ENCODE measurements at regions not wholly inside any gene's neighbourhood (a gene's known extent, or its start where the extent isn't known, plus 50 kb on each side); places are given as distances from the start of the nearest gene placed in this dataset.

GRCh38 chr5:96080557-96080956, 118.9 kb upstream of the ELL2 start:
- intact Hi-C loops (cut with micrococcal nuclease; ENCODE audit: unreplicated experiment) (no loop called here), in situ Hi-C loops (cut with HindIII; ENCODE audit: low pct_unique_long_range_greater_than_20kb, low sequenced_read_pairs) (no loop called here)
- BruUV-seq (replicated peaks) = no TSS peak
- POLR2A ChIA-PET = no interaction called here
- ATAC-seq (peak; percentile 71), DNase-seq (ENCODE audit: low read depth, low spot score) (no peak)
- Histone ChIP-seq H3K36me3 (ENCODE audit: control insufficient read depth, insufficient read depth, low read length) (no peaks in the 10 kb centered on the region), H3K27ac (ENCODE audit: low read length) (peak overlapping the region; percentile 62), H3K9me3 (ENCODE audit: control insufficient read depth, insufficient read depth, low read depth, low read length) (no peaks in the 10 kb centered on the region; the same call in 1 of the 2 replicates), H3K27me3 (ENCODE audit: control insufficient read depth, insufficient read depth, low read length) (no peaks in the 10 kb centered on the region), H3K4me3 (ENCODE audit: low read depth in 2 of 2, low read length in 2 of 2) (no peak overlapping the region), H3K4me1 (ENCODE audit: control insufficient read depth, insufficient read depth, low read length) (peaks cover 6% of the 10 kb centered on the region; the same call in 1 of the 2 replicates)
- no peak for TF ChIP-seq CTCF (IDR thresholded peaks at IDR 0.05)
- CTCF ChIA-PET = no interaction called here

GRCh38 chr5:96079962-96080361, 118.3 kb upstream of the ELL2 start:
- H3K4me3 ChIP-seq (ENCODE audit: low read depth in 2 of 2, low read length in 2 of 2) = no peak overlapping the region
- no peak for DNase-seq (ENCODE audit: low read depth, low spot score)
- ATAC-seq = no peak
- H3K27ac ChIP-seq (ENCODE audit: low read length) = peak overlapping the region; percentile 62; the same call in 1 of the 2 replicates
- H3K9me3 ChIP-seq (ENCODE audit: control insufficient read depth, insufficient read depth, low read depth, low read length) = no peaks in the 10 kb centered on the region; the same call in 1 of the 2 replicates
- no peak for TF ChIP-seq CTCF (IDR thresholded peaks at IDR 0.05)
- no peak for TF ChIP-seq SIN3A (IDR thresholded peaks at IDR 0.05; ENCODE audit: borderline replicate concordance, insufficient read depth, low read depth, low read length)
- no peak for TF ChIP-seq REST (IDR thresholded peaks at IDR 0.05; ENCODE audit: insufficient read depth in 1 of 2, low read depth in 2 of 2, low read length in 1 of 2)
- CTCF ChIA-PET = no interaction called here
- no TSS peak for BruUV-seq (replicated peaks)
- peaks cover 6% of the 10 kb centered on the region; the same call in 1 of the 2 replicates for H3K4me1 ChIP-seq (ENCODE audit: control insufficient read depth, insufficient read depth, low read length)
- POLR2A ChIA-PET = no interaction called here
- no peaks in the 10 kb centered on the region for H3K36me3 ChIP-seq (ENCODE audit: control insufficient read depth, insufficient read depth, low read length)
- H3K27me3 ChIP-seq (ENCODE audit: control insufficient read depth, insufficient read depth, low read length) = no peaks in the 10 kb centered on the region
- in situ Hi-C loops (cut with HindIII; ENCODE audit: low pct_unique_long_range_greater_than_20kb, low sequenced_read_pairs) (no loop called here), intact Hi-C loops (cut with micrococcal nuclease; ENCODE audit: unreplicated experiment) (no loop called here)

- intact Hi-C loops (cut with micrococcal nuclease; ENCODE audit: unreplicated experiment) (no loop called here), in situ Hi-C loops (cut with HindIII; ENCODE audit: low pct_unique_long_range_greater_than_20kb, low sequenced_read_pairs) (no loop called here)
- Histone ChIP-seq H3K4me1 (ENCODE audit: control insufficient read depth, insufficient read depth, low read length) (peaks cover 6% of the 10 kb centered on the region; the same call in 1 of the 2 replicates), H3K36me3 (ENCODE audit: control insufficient read depth, insufficient read depth, low read length) (no peaks in the 10 kb centered on the region), H3K4me3 (ENCODE audit: low read depth in 2 of 2, low read length in 2 of 2) (no peak overlapping the region), H3K9me3 (ENCODE audit: control insufficient read depth, insufficient read depth, low read depth, low read length) (no peaks in the 10 kb centered on the region; the same call in 1 of the 2 replicates), H3K27me3 (ENCODE audit: control insufficient read depth, insufficient read depth, low read length) (no peaks in the 10 kb centered on the region), H3K27ac (ENCODE audit: low read length) (peak overlapping the region; percentile 59; the same call in 1 of the 2 replicates)
- no TSS peak for BruUV-seq (replicated peaks)
- ATAC-seq (peak; percentile 88), DNase-seq (ENCODE audit: low read depth, low spot score) (peak; percentile 97)
- TF ChIP-seq POLR2AphosphoS5 (IDR thresholded peaks at IDR 0.05; ENCODE audit: low read depth, low read length) (no peak), SIN3A (IDR thresholded peaks at IDR 0.05; ENCODE audit: borderline replicate concordance, insufficient read depth, low read depth, low read length) (no peak), TCF7L2 (IDR thresholded peaks at IDR 0.05; ENCODE audit: low read depth, low read length) (no peak), CTCF (IDR thresholded peaks at IDR 0.05) (no peak), REST (IDR thresholded peaks at IDR 0.05; ENCODE audit: insufficient read depth in 1 of 2, low read depth in 2 of 2, low read length in 1 of 2) (no peak)
- ChIA-PET CTCF (no interaction called here), POLR2A (no interaction called here)
Measured at GRCh38 chr5:96079075-96079474, 117.4 kb upstream of the ELL2 start.
